Coronary artery (tissue), 2 donors: ENCODE measurements at regions not wholly inside any gene's neighbourhood (a gene's known extent, or its start where the extent isn't known, plus 50 kb on each side); places are given as distances from the start of the nearest gene placed in this dataset.
A peak's percentile ranks its signal among the peaks of the same experiment; 100 is the strongest.

ENCODE experiments used
- DNase-seq: peaks from one replicate; pipeline ENCODE4 v3.0.0-alpha.2; 2017; ENCODE audit warnings: low spot score
- H3K27ac ChIP-seq, 2 donors: fragments of 200-600 bp; sonication (generic); one replicate each; pipeline ENCODE4 v1.5.1; 2016 to 2019
- H3K4me3 ChIP-seq: fragments of 200-600 bp; sonication (generic); 2 replicates; pipeline ENCODE4 v1.5.1; 2016; ENCODE audit warnings: mild to moderate bottlenecking, moderate library complexity
- TF ChIP-seq, protein P1 (sequence below): fragments of 200-600 bp; sonication (generic); IDR thresholded peaks from one replicate; pipeline ENCODE4 v1.5.1; 2019; ENCODE audit warnings: antibody characterized with exemption

DNA sequence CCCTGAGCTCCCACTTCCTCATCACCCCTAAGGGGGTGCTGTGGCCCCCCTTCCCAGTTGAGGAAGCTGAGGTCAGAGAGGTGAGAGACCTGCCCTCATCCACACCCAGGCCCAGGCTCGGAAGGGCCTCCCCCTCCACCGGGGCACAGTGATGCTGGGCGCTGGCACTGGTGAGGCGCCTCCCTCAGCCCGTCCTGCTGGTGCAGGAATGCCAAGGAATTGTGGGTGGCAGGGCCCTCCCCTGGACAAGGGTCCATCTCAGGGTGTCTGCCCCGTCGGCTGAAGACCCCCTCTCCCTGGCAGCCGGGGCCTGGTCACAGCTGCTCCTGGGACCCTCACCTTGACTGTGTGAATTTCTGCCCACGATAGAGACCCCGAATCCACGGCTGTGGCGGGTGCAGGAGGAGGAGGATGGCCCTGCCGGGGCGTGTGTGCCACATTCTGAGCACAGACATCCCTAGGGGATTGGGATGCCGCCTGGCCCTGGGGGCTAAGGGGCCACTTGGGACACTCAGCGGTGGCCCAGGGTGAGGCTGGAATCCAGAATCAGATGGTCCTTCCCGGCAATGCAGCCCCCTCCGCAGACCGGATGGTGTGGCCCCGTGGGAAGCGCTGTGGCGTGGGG, 70.2 kb upstream of the GATA5 start:
- TF ChIP-seq, protein P1, sequence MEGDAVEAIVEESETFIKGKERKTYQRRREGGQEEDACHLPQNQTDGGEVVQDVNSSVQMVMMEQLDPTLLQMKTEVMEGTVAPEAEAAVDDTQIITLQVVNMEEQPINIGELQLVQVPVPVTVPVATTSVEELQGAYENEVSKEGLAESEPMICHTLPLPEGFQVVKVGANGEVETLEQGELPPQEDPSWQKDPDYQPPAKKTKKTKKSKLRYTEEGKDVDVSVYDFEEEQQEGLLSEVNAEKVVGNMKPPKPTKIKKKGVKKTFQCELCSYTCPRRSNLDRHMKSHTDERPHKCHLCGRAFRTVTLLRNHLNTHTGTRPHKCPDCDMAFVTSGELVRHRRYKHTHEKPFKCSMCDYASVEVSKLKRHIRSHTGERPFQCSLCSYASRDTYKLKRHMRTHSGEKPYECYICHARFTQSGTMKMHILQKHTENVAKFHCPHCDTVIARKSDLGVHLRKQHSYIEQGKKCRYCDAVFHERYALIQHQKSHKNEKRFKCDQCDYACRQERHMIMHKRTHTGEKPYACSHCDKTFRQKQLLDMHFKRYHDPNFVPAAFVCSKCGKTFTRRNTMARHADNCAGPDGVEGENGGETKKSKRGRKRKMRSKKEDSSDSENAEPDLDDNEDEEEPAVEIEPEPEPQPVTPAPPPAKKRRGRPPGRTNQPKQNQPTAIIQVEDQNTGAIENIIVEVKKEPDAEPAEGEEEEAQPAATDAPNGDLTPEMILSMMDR: no peak
- DNase-seq: no peak
- Histone ChIP-seq H3K4me3 (no peak overlapping the region), H3K27ac (no peak overlapping the region)

DNA sequence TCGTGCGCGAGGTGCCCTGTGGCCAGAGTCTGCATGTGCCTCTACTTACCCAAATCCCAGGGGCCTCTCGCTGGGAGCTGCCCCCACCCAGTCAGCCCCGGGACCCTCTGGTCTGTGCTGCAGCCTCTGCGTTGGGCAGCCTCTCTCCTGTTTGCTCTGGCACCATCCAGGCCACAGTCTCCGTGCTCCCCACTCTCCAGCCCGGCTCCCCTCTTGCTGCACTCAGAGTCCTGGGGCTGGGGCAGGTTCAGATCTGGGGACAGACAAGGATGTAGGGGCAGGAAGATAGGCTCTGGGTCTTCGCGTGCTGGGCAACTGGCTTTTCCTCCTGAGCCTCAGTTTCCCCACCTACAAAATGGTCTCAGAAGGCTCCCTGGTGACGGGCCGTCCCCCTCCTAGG, 70.8 kb upstream of the GATA5 start:
- no peak overlapping the region for H3K27ac ChIP-seq
- TF ChIP-seq, protein P1: no peak
- no peak for DNase-seq
- no peak overlapping the region for H3K4me3 ChIP-seq

DNA sequence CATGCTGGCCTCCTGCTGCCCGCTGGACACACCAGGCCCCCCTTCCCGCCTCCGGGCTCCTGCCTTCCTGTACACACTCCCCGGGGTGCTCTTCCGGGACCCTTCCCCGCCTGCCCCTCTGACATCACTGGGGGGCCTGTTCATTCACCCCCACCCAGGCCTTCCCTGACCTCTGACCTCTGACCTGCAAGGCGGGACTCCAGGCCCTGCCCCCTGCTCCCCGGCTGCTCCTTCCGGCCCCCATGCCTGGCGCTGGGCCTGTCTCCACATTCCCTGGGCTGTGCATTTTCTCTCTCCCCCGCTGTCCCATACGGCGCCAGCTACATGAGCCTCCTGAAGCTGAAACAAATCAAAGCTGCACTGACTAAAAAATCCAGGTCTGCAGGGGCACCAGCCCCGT, 71.6 kb upstream of the GATA5 start:
- no peak for DNase-seq
- TF ChIP-seq, protein P1: no peak
- no peak overlapping the region for H3K4me3 ChIP-seq
- H3K27ac ChIP-seq: no peak overlapping the region

DNA sequence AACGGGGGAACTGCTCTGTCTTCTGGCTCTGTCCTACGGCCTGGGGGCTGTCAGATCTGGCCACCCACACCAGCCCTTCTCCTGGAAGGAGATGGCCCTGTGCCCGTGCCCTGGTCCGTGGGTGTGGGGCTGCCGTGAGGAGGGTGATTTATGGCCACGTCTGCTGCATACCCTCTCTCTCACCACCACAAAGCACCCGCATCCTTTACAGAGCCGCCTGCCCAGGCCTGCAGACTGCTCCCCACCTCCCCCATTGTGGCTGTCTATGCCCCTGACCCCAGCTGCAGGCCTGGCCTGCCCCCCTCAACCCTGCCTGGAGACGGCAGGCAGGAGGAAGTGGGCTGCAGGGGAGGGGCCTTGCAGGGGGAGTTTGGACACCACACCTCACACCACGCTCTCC, 72.7 kb upstream of the GATA5 start:
- DNase-seq: no peak
- Histone ChIP-seq H3K27ac (no peak overlapping the region), H3K4me3 (no peak overlapping the region)
- TF ChIP-seq, protein P1: no peak

DNA sequence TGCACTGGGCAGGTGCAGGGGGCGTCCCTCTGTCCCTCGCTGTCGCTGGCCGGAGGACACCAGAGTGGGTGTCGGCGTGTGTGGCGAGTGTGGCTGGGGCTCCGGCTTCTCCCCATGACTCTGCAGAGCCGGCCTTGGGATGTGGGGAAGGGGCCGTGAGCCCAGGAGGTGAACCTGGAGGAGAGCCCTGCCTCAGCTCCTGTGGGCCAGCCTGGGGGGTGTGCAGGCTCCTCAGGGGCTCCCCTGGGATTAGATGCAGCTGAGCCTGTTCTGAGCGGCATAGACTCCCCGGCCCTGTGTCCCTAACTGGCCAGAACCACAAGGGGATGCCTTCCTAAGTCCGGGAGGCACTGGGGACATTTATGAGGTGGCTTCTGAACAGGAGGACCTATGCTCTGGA, 73.2 kb upstream of the GATA5 start:
- TF ChIP-seq, protein P1: no peak
- DNase-seq: no peak
- peak overlapping the region; percentile 77 to 91 for H3K27ac ChIP-seq
- peak overlapping the region; percentile 73 for H3K4me3 ChIP-seq

DNA sequence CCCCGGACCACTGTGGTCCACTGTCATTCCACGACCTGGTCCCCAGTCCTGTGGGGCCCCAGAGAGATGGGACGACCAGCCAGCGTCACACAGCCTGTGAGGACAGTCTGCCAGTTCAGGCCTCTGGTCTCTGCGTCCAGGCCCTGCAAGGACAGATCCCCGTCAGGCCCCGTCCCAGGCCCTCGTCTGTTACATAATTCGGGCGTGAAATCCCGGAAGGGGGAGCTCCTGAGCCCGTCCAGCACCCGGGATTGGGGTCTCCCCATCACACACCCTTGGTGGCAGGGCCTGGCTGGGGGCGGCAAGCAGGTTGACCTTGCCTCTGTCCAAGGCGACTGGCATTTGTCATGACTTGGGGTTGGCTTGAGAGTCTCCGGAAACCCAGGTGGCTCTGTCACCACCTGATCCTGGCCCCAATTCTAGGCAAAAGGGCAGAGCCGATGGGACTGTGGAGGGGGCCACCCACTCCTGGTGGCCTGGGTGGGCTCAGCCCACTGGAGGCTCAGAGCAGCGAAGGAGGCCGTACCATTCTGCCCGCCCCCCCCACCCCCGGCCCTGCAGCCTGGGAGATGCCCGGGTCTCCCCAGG, 73.8 kb upstream of the GATA5 start:
- DNase-seq: no peak
- peak overlapping the region; percentile 77 to 91 for H3K27ac ChIP-seq
- TF ChIP-seq, protein P1: no peak
- H3K4me3 ChIP-seq: peak overlapping the region; percentile 73

DNA sequence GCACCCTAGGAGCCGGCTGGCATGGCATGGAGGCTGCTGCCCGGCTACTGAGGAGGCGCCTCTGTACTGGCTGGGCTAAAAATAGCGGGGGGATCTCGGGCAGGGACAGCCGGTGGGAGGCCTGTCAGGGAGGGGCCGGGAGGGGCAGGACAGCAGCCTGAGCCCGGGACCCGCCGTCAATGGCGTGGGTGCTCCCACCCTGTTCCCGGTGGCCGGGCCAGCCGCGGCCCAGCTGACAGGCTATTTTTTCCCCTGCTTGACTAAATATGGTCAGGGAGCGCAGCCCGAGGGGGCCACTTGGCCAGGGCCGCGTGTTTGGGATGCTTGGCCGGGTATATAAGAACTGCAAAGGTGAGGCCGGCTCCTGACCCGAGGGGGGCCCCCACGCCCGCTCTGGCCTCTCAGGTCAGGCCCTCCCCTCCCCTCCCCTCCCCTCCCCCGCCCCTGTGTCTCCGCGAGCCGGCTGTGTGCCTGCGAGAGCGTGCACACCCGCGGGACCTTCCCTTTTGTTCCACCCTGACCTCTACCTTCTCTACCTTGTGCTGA, 74.4 kb upstream of the GATA5 start:
- Histone ChIP-seq H3K4me3 (peak overlapping the region; percentile 73), H3K27ac (peak overlapping the region; percentile 77 to 91)
- peak; percentile 79 for DNase-seq
- TF ChIP-seq, protein P1: no peak
